Hepatocyte (in vitro differentiated cells): ENCODE measurements at regions not wholly inside any gene's neighbourhood (a gene's known extent, or its start where the extent isn't known, plus 50 kb on each side); places are given as distances from the start of the nearest gene placed in this dataset.

Experiments used
- EZH2 ChIP-seq: fragments of 200-600 bp; sonication (generic); IDR thresholded peaks from 2 replicates; pipeline ENCODE4 v1.6.1; 2016; ENCODE audit warnings: antibody characterized with exemption, mild to moderate bottlenecking, borderline replicate concordance
- EZH2phosphoT487 ChIP-seq: fragments of 200-600 bp; sonication (generic); IDR thresholded peaks from one replicate; pipeline ENCODE4 v1.6.1; 2018; ENCODE audit warnings: antibody characterized with exemption, mild to moderate bottlenecking, low read depth, moderate library complexity; ENCODE audit not compliant: unreplicated experiment, severe bottlenecking
- TF ChIP-seq, protein P1 (sequence below): fragments of 200-600 bp; sonication (generic); IDR thresholded peaks from 2 replicates; pipeline ENCODE4 v1.5.1; 2016; ENCODE audit warnings: antibody characterized with exemption, mild to moderate bottlenecking; ENCODE audit not compliant: poor library complexity

- TF ChIP-seq, protein P1, sequence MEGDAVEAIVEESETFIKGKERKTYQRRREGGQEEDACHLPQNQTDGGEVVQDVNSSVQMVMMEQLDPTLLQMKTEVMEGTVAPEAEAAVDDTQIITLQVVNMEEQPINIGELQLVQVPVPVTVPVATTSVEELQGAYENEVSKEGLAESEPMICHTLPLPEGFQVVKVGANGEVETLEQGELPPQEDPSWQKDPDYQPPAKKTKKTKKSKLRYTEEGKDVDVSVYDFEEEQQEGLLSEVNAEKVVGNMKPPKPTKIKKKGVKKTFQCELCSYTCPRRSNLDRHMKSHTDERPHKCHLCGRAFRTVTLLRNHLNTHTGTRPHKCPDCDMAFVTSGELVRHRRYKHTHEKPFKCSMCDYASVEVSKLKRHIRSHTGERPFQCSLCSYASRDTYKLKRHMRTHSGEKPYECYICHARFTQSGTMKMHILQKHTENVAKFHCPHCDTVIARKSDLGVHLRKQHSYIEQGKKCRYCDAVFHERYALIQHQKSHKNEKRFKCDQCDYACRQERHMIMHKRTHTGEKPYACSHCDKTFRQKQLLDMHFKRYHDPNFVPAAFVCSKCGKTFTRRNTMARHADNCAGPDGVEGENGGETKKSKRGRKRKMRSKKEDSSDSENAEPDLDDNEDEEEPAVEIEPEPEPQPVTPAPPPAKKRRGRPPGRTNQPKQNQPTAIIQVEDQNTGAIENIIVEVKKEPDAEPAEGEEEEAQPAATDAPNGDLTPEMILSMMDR, result no peak
- TF ChIP-seq EZH2, result no peak
- TF ChIP-seq EZH2phosphoT487, result no peak
Observed at GRCh38 chr12:19826980-19827550, 387.8 kb downstream of the AEBP2 start.
